ENCODE measurements at regions not wholly inside any gene's neighbourhood (a gene's known extent, or its start where the extent isn't known, plus 50 kb on each side); places are given as distances from the start of the nearest gene placed in this dataset.

GRCh38 chr17:54839447-54839846, 61.2 kb upstream of the TOM1L1 start:
- Histone ChIP-seq H3K4me1 (ENCODE audit: control insufficient read depth, insufficient read depth, low read length) (no peaks in the 10 kb centered on the region), H3K4me3 (ENCODE audit: low read length) (no peak overlapping the region), H3K9me3 (ENCODE audit: control insufficient read depth, low read depth, low read length) (peaks cover 11% of the 10 kb centered on the region), H3K27ac (ENCODE audit: low read length) (no peak overlapping the region), H3K27me3 (ENCODE audit: control insufficient read depth, insufficient read depth, low read length) (no peaks in the 10 kb centered on the region), H3K36me3 (ENCODE audit: control insufficient read depth, insufficient read depth, low read length) (no peaks in the 10 kb centered on the region)
- no peak for DNase-seq
- no CpG with 5 or more reads among the region's 1 CpG for WGBS (ENCODE audit: insufficient coverage, low lambda C conversion rate)

DNA sequence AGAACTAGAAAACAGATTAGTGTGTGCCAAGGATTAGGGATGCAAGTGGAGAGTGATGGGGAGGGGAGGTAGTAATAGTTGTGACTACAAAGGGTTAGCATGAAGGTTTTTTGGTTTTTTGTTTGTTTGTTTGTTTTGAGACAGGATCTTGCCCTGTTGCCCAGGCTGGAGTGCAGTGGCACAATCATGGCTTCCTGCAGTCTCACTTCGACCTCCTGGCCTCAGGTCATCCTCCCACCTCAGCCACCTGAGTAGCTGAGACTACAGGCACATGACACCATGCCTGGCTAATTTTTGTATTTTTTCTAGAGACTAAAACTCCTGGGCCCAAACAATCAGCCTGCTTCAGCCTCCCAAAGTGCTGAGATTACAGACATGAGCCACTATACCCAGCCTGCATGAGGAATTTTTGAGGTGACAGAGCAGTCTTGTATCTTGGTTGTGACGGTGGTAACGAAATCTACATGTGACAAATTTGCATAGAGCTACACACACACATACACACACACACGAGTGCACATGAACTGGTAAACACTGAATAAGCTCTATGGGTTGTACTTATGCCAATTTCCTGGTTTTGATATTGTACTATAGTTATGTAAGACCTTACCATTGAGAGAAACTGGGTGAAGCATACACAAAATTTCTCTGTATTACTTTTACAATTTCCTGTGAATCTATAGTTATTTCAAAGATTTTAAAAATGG, 59.6 kb upstream of the TOM1L1 start:
- no peak for DNase-seq
- H3K4me1 ChIP-seq (ENCODE audit: control insufficient read depth, insufficient read depth, low read length): no peaks in the 10 kb centered on the region
- no peak overlapping the region for H3K4me3 ChIP-seq (ENCODE audit: low read length)
- H3K27me3 ChIP-seq (ENCODE audit: control insufficient read depth, insufficient read depth, low read length): no peaks in the 10 kb centered on the region
- WGBS (ENCODE audit: insufficient coverage, low lambda C conversion rate): no CpG with 5 or more reads among the region's 4 CpGs
- no peaks in the 10 kb centered on the region for H3K36me3 ChIP-seq (ENCODE audit: control insufficient read depth, insufficient read depth, low read length)
- no peak overlapping the region for H3K27ac ChIP-seq (ENCODE audit: low read length)
- peaks cover 9% of the 10 kb centered on the region for H3K9me3 ChIP-seq (ENCODE audit: control insufficient read depth, low read depth, low read length)

GRCh38 chr17:54841656-54842055, 59.0 kb upstream of the TOM1L1 start:
- no CpG with 5 or more reads among the region's 2 CpGs for WGBS (ENCODE audit: insufficient coverage, low lambda C conversion rate)
- H3K27ac ChIP-seq (ENCODE audit: low read length): no peak overlapping the region
- H3K4me3 ChIP-seq (ENCODE audit: low read length): no peak overlapping the region
- no peak for DNase-seq
- no peaks in the 10 kb centered on the region for H3K36me3 ChIP-seq (ENCODE audit: control insufficient read depth, insufficient read depth, low read length)
- H3K27me3 ChIP-seq (ENCODE audit: control insufficient read depth, insufficient read depth, low read length): no peaks in the 10 kb centered on the region
- peaks cover 5% of the 10 kb centered on the region for H3K9me3 ChIP-seq (ENCODE audit: control insufficient read depth, low read depth, low read length)
- no peaks in the 10 kb centered on the region for H3K4me1 ChIP-seq (ENCODE audit: control insufficient read depth, insufficient read depth, low read length)

DNA sequence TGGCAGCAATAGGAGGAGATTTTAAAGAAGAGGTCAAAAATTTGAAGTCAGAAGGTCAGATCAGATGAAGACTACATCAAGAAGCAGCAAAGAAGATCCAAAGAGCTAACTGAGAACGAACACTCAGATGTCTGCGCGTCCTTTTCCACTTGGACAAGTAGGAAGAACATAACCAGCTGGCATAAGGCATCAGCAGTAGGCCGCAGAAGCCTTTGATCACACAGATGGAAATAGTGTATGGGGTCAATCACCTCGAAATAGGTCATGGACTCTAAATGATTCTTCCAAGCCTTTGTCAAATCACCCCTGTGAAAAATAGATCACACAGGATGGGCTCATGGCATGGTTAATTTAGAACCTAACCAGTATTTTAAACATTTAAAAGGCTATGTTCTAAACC, 56.4 kb upstream of the TOM1L1 start:
- Histone ChIP-seq H3K36me3 (ENCODE audit: control insufficient read depth, insufficient read depth, low read length) (no peaks in the 10 kb centered on the region), H3K4me1 (ENCODE audit: control insufficient read depth, insufficient read depth, low read length) (no peaks in the 10 kb centered on the region), H3K4me3 (ENCODE audit: low read length) (no peak overlapping the region), H3K27me3 (ENCODE audit: control insufficient read depth, insufficient read depth, low read length) (no peaks in the 10 kb centered on the region), H3K9me3 (ENCODE audit: control insufficient read depth, low read depth, low read length) (no peaks in the 10 kb centered on the region), H3K27ac (ENCODE audit: low read length) (no peak overlapping the region)
- no peak for DNase-seq
- no CpG with 5 or more reads among the region's 5 CpGs for WGBS (ENCODE audit: insufficient coverage, low lambda C conversion rate)

GRCh38 chr17:54848368-54848987, 52.2 kb upstream of the TOM1L1 start:
- 100% methylated on average over 1 of the region's 2 CpGs for WGBS (ENCODE audit: insufficient coverage, low lambda C conversion rate)
- H3K27ac ChIP-seq (ENCODE audit: low read length): no peak overlapping the region

GRCh38 chr17:54849660-54850059, 51.0 kb upstream of the TOM1L1 start:
- Histone ChIP-seq H3K27me3 (ENCODE audit: control insufficient read depth, insufficient read depth, low read length) (no peaks in the 10 kb centered on the region), H3K9me3 (ENCODE audit: control insufficient read depth, low read depth, low read length) (no peaks in the 10 kb centered on the region), H3K27ac (ENCODE audit: low read length) (no peak overlapping the region), H3K4me1 (ENCODE audit: control insufficient read depth, insufficient read depth, low read length) (no peaks in the 10 kb centered on the region), H3K4me3 (ENCODE audit: low read length) (no peak overlapping the region), H3K36me3 (ENCODE audit: control insufficient read depth, insufficient read depth, low read length) (no peaks in the 10 kb centered on the region)
- 100% methylated on average over 5 of the region's 6 CpGs for WGBS (ENCODE audit: insufficient coverage, low lambda C conversion rate)
- DNase-seq: no peak

More at GRCh38 chr17:54848368-54848987, 52.2 kb upstream of the TOM1L1 start:
- no peak overlapping the region for H3K4me3 ChIP-seq (ENCODE audit: low read length)
- no peaks in the 10 kb centered on the region for H3K4me1 ChIP-seq (ENCODE audit: control insufficient read depth, insufficient read depth, low read length)
- no peaks in the 10 kb centered on the region for H3K36me3 ChIP-seq (ENCODE audit: control insufficient read depth, insufficient read depth, low read length)
- no peak for DNase-seq
- H3K9me3 ChIP-seq (ENCODE audit: control insufficient read depth, low read depth, low read length): no peaks in the 10 kb centered on the region
- no peaks in the 10 kb centered on the region for H3K27me3 ChIP-seq (ENCODE audit: control insufficient read depth, insufficient read depth, low read length)
